ENCODE measurements at regions not wholly inside any gene's neighbourhood (a gene's known extent, or its start where the extent isn't known, plus 50 kb on each side); places are given as distances from the start of the nearest gene placed in this dataset.

GRCh38 chr16:5438591-5438990 lies 341.0 kb upstream of the EEF2KMT start:
- TF ChIP-seq CTCF (IDR thresholded peaks at IDR 0.05) (no peak), POLR2A (IDR thresholded peaks at IDR 0.05) (no peak)
